Testis (tissue), 2 donors: ENCODE measurements at regions not wholly inside any gene's neighbourhood (a gene's known extent, or its start where the extent isn't known, plus 50 kb on each side); places are given as distances from the start of the nearest gene placed in this dataset.

Source experiments
- DNase-seq: peaks from one replicate; pipeline ENCODE4 v3.0.0-alpha.2; 2019
- H3K27ac ChIP-seq, 2 donors: fragments of 200-600 bp; sonication (generic); one replicate each; pipeline ENCODE4 v1.5.1; 2019
- H3K27me3 ChIP-seq: fragments of 200-600 bp; sonication (generic); one replicate; pipeline ENCODE4 v1.5.1; 2019
- H3K36me3 ChIP-seq: fragments of 200-600 bp; sonication (generic); one replicate; pipeline ENCODE4 v1.5.1; 2017; ENCODE audit warnings: low read depth; ENCODE audit errors: missing control alignments
- H3K4me1 ChIP-seq: fragments of 200-600 bp; sonication (generic); one replicate; pipeline ENCODE4 v1.5.1; 2019
- H3K4me3 ChIP-seq, 2 donors: fragments of 200-600 bp; sonication (generic); one replicate each; pipeline ENCODE4 v1.5.1; 2017 to 2019
- H3K9me3 ChIP-seq: fragments of 200-600 bp; sonication (generic); one replicate; pipeline ENCODE4 v1.5.1; 2017
- CTCF ChIP-seq, 3 experiments: fragments of 450-650 bp in 2 of 3; fragments of 200-600 bp in 1 of 3; sonication (generic) in 1 of 3; IDR thresholded peaks; one replicate each; pipeline ENCODE4 v1.5.1; 2016 to 2019; ENCODE audit warnings: antibody characterized with exemption in 3 of 3, mild to moderate bottlenecking in 2 of 3, moderate library complexity in 1 of 3
- POLR2A ChIP-seq: fragments of 450-650 bp; IDR thresholded peaks from one replicate; pipeline ENCODE4 v1.6.1; 2017; ENCODE audit warnings: antibody characterized with exemption, mild to moderate bottlenecking, moderate library complexity
- WGBS, 2 donors: methylation state at CpG; one replicate each; pipeline ENCODE4 v1.1.5; 2018; 5-methylcytosine and 5-hydroxymethylcytosine counted together
- intact Hi-C: fragments of 100-400 bp; cut with DNase I; formaldehyde crosslinking; loops from one replicate; pipeline ENCODE4 v1.15.1; 2023; ENCODE audit warnings: low total_unique reads

GRCh38 chr18:71809711-71810110 lies 734.4 kb downstream of the CBLN2 start:
- Histone ChIP-seq H3K27me3 (no peaks in the 10 kb centered on the region), H3K4me1 (no peaks in the 10 kb centered on the region), H3K36me3 (no peaks in the 10 kb centered on the region), H3K4me3 (no peak overlapping the region), H3K9me3 (no peaks in the 10 kb centered on the region), H3K27ac (no peak overlapping the region)
- DNase-seq = no peak
- intact Hi-C loops = no loop called here
- no peak for TF ChIP-seq CTCF (IDR thresholded peaks at IDR 0.05)
- no peak for TF ChIP-seq POLR2A
- 46 to 58% methylated on average over 3 of the region's 3 CpGs for WGBS, 2 donors

GRCh38 chr18:71808616-71809015 lies 735.5 kb downstream of the CBLN2 start:
- Histone ChIP-seq H3K27ac (no peak overlapping the region), H3K4me1 (no peaks in the 10 kb centered on the region), H3K36me3 (no peaks in the 10 kb centered on the region), H3K4me3 (no peak overlapping the region), H3K9me3 (no peaks in the 10 kb centered on the region), H3K27me3 (no peaks in the 10 kb centered on the region)
- TF ChIP-seq CTCF (IDR thresholded peaks at IDR 0.05) (no peak), POLR2A (no peak)
- 79 to 86% methylated on average over 5 of the region's 5 CpGs for WGBS, 2 donors
- intact Hi-C loops = no loop called here
- no peak for DNase-seq

GRCh38 chr18:71807586-71807985 lies 736.6 kb downstream of the CBLN2 start:
- Histone ChIP-seq H3K4me1 (no peaks in the 10 kb centered on the region), H3K27me3 (no peaks in the 10 kb centered on the region), H3K36me3 (no peaks in the 10 kb centered on the region), H3K27ac (no peak overlapping the region), H3K9me3 (no peaks in the 10 kb centered on the region), H3K4me3 (no peak overlapping the region)
- TF ChIP-seq CTCF (IDR thresholded peaks at IDR 0.05) (no peak), POLR2A (no peak)
- DNase-seq = no peak
- intact Hi-C loops = no loop called here
- 54% methylated on average over 1 of the region's 1 CpG for WGBS, 2 donors

GRCh38 chr18:71798986-71799673 lies 745.0 kb downstream of the CBLN2 start:
- no peak for DNase-seq
- Histone ChIP-seq H3K4me3 (no peak overlapping the region), H3K36me3 (no peaks in the 10 kb centered on the region), H3K27ac (no peak overlapping the region), H3K4me1 (no peaks in the 10 kb centered on the region), H3K27me3 (no peaks in the 10 kb centered on the region), H3K9me3 (no peaks in the 10 kb centered on the region)
- intact Hi-C loops = no loop called here
- no peak for TF ChIP-seq CTCF (IDR thresholded peaks at IDR 0.05)
- TF ChIP-seq POLR2A = no peak
- WGBS, 2 donors = 76 to 77% methylated on average over 6 of the region's 6 CpGs

- no peaks in the 10 kb centered on the region for H3K27me3 ChIP-seq
- no peak overlapping the region for H3K27ac ChIP-seq
- H3K36me3 ChIP-seq = no peaks in the 10 kb centered on the region
- DNase-seq = no peak
- 68 to 79% methylated on average over 7 of the region's 7 CpGs for WGBS, 2 donors
- no peaks in the 10 kb centered on the region for H3K4me1 ChIP-seq
- no peaks in the 10 kb centered on the region for H3K9me3 ChIP-seq
- TF ChIP-seq CTCF (IDR thresholded peaks at IDR 0.05) (no peak), POLR2A (no peak)
- no peak overlapping the region for H3K4me3 ChIP-seq
- intact Hi-C loops = no loop called here
These were observed 746.6 kb downstream of the CBLN2 start for GRCh38 chr18:71797554-71797953.
